ENCODE measurements at regions not wholly inside any gene's neighbourhood (a gene's known extent, or its start where the extent isn't known, plus 50 kb on each side); places are given as distances from the start of the nearest gene placed in this dataset.

DNA sequence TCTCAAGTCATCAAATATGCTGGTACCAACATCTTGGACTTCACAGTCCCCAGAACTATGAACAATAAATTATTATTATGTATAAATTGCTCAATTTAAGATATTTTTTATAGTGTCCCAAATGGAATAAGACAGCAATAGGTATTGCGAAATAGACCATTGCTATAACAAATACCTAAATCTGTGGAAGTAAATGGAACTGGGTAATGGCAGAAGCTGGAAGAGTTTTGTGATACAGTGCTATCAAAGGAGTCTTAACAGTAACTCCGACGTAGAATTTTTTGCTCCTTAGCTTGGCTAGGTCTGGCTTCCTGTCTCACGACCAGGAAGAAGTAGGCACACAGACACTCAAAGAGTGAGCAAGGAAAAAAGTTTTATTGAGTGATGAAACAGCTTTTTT, 1791.5 kb downstream of the PLA2G4A start:
- Histone ChIP-seq H3K4me2 (ENCODE audit: low read length) (no peak overlapping the region), H3K79me2 (replicated peaks; ENCODE audit: insufficient read depth, low read length) (no peaks in the 10 kb centered on the region), H3K4me3 (ENCODE audit: low read length) (no peak overlapping the region), H3K9ac (ENCODE audit: low read length) (no peak overlapping the region), H3K27me3 (ENCODE audit: insufficient read depth, low read depth, low read length) (no peaks in the 10 kb centered on the region), H4K20me1 (ENCODE audit: insufficient read depth) (no peaks in the 10 kb centered on the region), H3K27ac (ENCODE audit: low read length) (no peak overlapping the region), H3K36me3 (ENCODE audit: insufficient read depth, low read length) (no peaks in the 10 kb centered on the region), H3K9me2 (ENCODE audit: insufficient read depth, low read length) (no peaks in the 10 kb centered on the region), H2AFZ (ENCODE audit: low read depth, low read length) (no peak overlapping the region), H3K9me3 (ENCODE audit: low read length) (no peaks in the 10 kb centered on the region), H3F3A (ENCODE audit: insufficient read depth, low read length, poor library complexity, severe bottlenecking) (no peaks in the 10 kb centered on the region)
- TF ChIP-seq SMC3 (conservative IDR thresholded peaks at IDR 0.05; ENCODE audit: poor library complexity) (no peak), RAD21 (conservative IDR thresholded peaks at IDR 0.05) (no peak), MXI1 (conservative IDR thresholded peaks at IDR 0.05; ENCODE audit: poor library complexity, severe bottlenecking) (no peak), TAF1 (IDR thresholded peaks at IDR 0.05; ENCODE audit: low read depth) (no peak), EP300 (conservative IDR thresholded peaks at IDR 0.05; ENCODE audit: poor library complexity, severe bottlenecking) (no peak), POLR2AphosphoS5 (IDR thresholded peaks at IDR 0.05) (no peak), EZH2 (IDR thresholded peaks at IDR 0.05; ENCODE audit: borderline replicate concordance, insufficient read depth, low read length, poor library complexity, severe bottlenecking) (no peak)
- TF ChIP-seq, protein P1, sequence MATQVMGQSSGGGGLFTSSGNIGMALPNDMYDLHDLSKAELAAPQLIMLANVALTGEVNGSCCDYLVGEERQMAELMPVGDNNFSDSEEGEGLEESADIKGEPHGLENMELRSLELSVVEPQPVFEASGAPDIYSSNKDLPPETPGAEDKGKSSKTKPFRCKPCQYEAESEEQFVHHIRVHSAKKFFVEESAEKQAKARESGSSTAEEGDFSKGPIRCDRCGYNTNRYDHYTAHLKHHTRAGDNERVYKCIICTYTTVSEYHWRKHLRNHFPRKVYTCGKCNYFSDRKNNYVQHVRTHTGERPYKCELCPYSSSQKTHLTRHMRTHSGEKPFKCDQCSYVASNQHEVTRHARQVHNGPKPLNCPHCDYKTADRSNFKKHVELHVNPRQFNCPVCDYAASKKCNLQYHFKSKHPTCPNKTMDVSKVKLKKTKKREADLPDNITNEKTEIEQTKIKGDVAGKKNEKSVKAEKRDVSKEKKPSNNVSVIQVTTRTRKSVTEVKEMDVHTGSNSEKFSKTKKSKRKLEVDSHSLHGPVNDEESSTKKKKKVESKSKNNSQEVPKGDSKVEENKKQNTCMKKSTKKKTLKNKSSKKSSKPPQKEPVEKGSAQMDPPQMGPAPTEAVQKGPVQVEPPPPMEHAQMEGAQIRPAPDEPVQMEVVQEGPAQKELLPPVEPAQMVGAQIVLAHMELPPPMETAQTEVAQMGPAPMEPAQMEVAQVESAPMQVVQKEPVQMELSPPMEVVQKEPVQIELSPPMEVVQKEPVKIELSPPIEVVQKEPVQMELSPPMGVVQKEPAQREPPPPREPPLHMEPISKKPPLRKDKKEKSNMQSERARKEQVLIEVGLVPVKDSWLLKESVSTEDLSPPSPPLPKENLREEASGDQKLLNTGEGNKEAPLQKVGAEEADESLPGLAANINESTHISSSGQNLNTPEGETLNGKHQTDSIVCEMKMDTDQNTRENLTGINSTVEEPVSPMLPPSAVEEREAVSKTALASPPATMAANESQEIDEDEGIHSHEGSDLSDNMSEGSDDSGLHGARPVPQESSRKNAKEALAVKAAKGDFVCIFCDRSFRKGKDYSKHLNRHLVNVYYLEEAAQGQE (IDR thresholded peaks at IDR 0.05; ENCODE audit: borderline replicate concordance), result no peak
- TF ChIP-seq, protein P2, sequence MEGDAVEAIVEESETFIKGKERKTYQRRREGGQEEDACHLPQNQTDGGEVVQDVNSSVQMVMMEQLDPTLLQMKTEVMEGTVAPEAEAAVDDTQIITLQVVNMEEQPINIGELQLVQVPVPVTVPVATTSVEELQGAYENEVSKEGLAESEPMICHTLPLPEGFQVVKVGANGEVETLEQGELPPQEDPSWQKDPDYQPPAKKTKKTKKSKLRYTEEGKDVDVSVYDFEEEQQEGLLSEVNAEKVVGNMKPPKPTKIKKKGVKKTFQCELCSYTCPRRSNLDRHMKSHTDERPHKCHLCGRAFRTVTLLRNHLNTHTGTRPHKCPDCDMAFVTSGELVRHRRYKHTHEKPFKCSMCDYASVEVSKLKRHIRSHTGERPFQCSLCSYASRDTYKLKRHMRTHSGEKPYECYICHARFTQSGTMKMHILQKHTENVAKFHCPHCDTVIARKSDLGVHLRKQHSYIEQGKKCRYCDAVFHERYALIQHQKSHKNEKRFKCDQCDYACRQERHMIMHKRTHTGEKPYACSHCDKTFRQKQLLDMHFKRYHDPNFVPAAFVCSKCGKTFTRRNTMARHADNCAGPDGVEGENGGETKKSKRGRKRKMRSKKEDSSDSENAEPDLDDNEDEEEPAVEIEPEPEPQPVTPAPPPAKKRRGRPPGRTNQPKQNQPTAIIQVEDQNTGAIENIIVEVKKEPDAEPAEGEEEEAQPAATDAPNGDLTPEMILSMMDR (IDR thresholded peaks at IDR 0.05; ENCODE audit: poor library complexity, severe bottlenecking), result no peak

DNA sequence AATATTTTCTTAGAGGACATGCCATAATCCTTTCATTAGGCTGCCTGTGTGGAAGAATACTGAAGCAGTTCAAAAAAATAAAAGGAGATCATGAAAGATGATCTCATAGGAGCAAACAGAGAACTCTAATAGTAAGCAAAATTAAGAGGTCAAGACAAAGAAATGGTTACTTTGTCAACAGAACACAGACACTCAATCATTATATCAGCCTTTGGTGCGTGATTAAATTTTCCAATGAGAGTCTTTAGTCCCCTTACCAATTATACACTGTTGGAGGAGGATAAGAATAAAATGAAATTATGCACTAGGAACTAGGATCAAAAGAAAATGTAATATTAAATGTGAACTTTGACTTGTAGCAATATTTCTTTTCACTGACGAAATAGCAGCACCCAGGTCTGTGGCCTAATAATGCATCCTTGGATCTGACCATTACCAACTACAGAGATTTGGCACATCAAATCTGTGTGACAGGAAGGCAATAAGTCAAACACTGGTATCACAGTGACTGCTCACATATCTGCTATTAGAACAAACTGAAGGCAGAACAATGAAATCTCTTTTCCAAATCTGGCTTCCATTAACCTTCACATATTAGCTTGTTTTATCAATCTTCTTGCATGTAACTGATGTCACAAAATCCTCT, 1812.9 kb downstream of the PLA2G4A start:
- Histone ChIP-seq H3K4me2 (ENCODE audit: low read length) (no peak overlapping the region), H3K9me3 (ENCODE audit: low read length) (no peaks in the 10 kb centered on the region), H3F3A (ENCODE audit: insufficient read depth, low read length, poor library complexity, severe bottlenecking) (no peaks in the 10 kb centered on the region), H4K20me1 (ENCODE audit: insufficient read depth) (no peaks in the 10 kb centered on the region), H3K36me3 (ENCODE audit: insufficient read depth, low read length) (no peaks in the 10 kb centered on the region), H3K9ac (ENCODE audit: low read length) (no peak overlapping the region), H3K79me2 (replicated peaks; ENCODE audit: insufficient read depth, low read length) (no peaks in the 10 kb centered on the region), H3K27ac (ENCODE audit: low read length) (no peak overlapping the region), H2AFZ (ENCODE audit: low read depth, low read length) (no peak overlapping the region), H3K9me2 (ENCODE audit: insufficient read depth, low read length) (no peaks in the 10 kb centered on the region), H3K4me3 (ENCODE audit: low read length) (no peak overlapping the region), H3K27me3 (ENCODE audit: insufficient read depth, low read depth, low read length) (no peaks in the 10 kb centered on the region)
- no peak for TF ChIP-seq MXI1 (conservative IDR thresholded peaks at IDR 0.05; ENCODE audit: poor library complexity, severe bottlenecking)
- TF ChIP-seq, protein P1 (IDR thresholded peaks at IDR 0.05; ENCODE audit: borderline replicate concordance), result no peak
- TF ChIP-seq TAF1 (IDR thresholded peaks at IDR 0.05; ENCODE audit: low read depth), result no peak
- TF ChIP-seq EZH2 (IDR thresholded peaks at IDR 0.05; ENCODE audit: borderline replicate concordance, insufficient read depth, low read length, poor library complexity, severe bottlenecking), result no peak
- TF ChIP-seq SMC3 (conservative IDR thresholded peaks at IDR 0.05; ENCODE audit: poor library complexity), result no peak
- no peak for TF ChIP-seq EP300 (conservative IDR thresholded peaks at IDR 0.05; ENCODE audit: poor library complexity, severe bottlenecking)
- TF ChIP-seq POLR2AphosphoS5 (IDR thresholded peaks at IDR 0.05), result no peak
- TF ChIP-seq, protein P2 (IDR thresholded peaks at IDR 0.05; ENCODE audit: poor library complexity, severe bottlenecking), result no peak
- TF ChIP-seq RAD21 (conservative IDR thresholded peaks at IDR 0.05), result no peak
